ENCODE measurements at regions not wholly inside any gene's neighbourhood (a gene's known extent, or its start where the extent isn't known, plus 50 kb on each side); places are given as distances from the start of the nearest gene placed in this dataset.

GRCh38 chr11:28728666-28729065 is 620.5 kb downstream of the METTL15 start:
- TF ChIP-seq CTCF (IDR thresholded peaks at IDR 0.05; ENCODE audit: extremely low read depth in 1 of 2, insufficient read depth in 1 of 2, low read depth in 1 of 2, low read length in 2 of 2) (no peak), POLR2AphosphoS5 (IDR thresholded peaks at IDR 0.05; ENCODE audit: insufficient read depth, low read depth, low read length) (no peak), JUN (IDR thresholded peaks at IDR 0.05; ENCODE audit: borderline replicate concordance, insufficient read depth, insufficient read length, low read depth) (no peak), MAX (IDR thresholded peaks at IDR 0.05; ENCODE audit: insufficient read depth, insufficient read length) (no peak), FOS (IDR thresholded peaks at IDR 0.05; ENCODE audit: borderline replicate concordance, insufficient read depth, low read length) (no peak), POLR2A (IDR thresholded peaks at IDR 0.05; ENCODE audit: low read depth, low read length) (no peak), GATA2 (IDR thresholded peaks at IDR 0.05; ENCODE audit: insufficient read depth, insufficient read length, low read depth, low read length) (no peak), MYC (IDR thresholded peaks at IDR 0.05; ENCODE audit: low read depth, low read length) (no peak), EZH2 (IDR thresholded peaks at IDR 0.05; ENCODE audit: borderline replicate concordance, low read depth, low read length, severe bottlenecking) (no peak)
